IMR-90 (cell line): ENCODE measurements at regions not wholly inside any gene's neighbourhood (a gene's known extent, or its start where the extent isn't known, plus 50 kb on each side); places are given as distances from the start of the nearest gene placed in this dataset.
"Not testable (repeated sequence)": the region's sequence is repeated elsewhere in the genome, so short reads cannot be mapped to it uniquely, and the experiment has no call there.

Experiments
- ATAC-seq: fragments of 200-7000 bp; cut with Tn5 transposase; 2 replicates; pipeline ENCODE4 v1.9.1; 2020; ENCODE audit warnings: low read depth, mild to moderate bottlenecking, moderate library complexity
- BruUV-seq: library from RNA; stranded (reverse); fragments of 400-500 nt; replicated peaks from 2 replicates; lab custom pipeline; 2021; lab: Mats Ljungman, UMichigan
- CTCF ChIA-PET: fragments of 300-600 bp; formaldehyde crosslinking; extraction: SDS; loops from one replicate; lab custom pipeline; 2021; ENCODE audit warnings: antibody characterized with exemption; lab: Yijun Ruan, JAX
- POLR2A ChIA-PET: fragments of 300-600 bp; sonication (Branson Sonifier 250); formaldehyde crosslinking; loops from one replicate; lab custom pipeline; 2022; ENCODE audit warnings: antibody characterized with exemption; ENCODE audit not compliant: unreplicated experiment; lab: Charles Lee
- DNase-seq: peaks from one replicate; pipeline ENCODE4 v3.0.0; 2013
- H2AFZ ChIP-seq: replicated peaks from 2 replicates; pipeline ENCODE3; 2013; ENCODE audit warnings: low read length, mild to moderate bottlenecking; ENCODE audit not compliant: poor library complexity
- H2AK5ac ChIP-seq: 2 replicates; pipeline ENCODE4 v1.6.1; 2013; ENCODE audit warnings: low read depth, low read length, inconsistent platforms
- H2AK9ac ChIP-seq: replicated peaks from 2 replicates; pipeline ENCODE3; 2013; ENCODE audit warnings: mild to moderate bottlenecking, low read depth, low read length, moderate library complexity; ENCODE audit not compliant: poor library complexity
- H2BK120ac ChIP-seq: 2 replicates; pipeline ENCODE4 v1.6.1; 2013; ENCODE audit warnings: low read depth, low read length, inconsistent platforms
- H2BK15ac ChIP-seq: 3 replicates; pipeline ENCODE4 v1.6.1; 2013; ENCODE audit warnings: low read depth, low read length, inconsistent platforms
- H2BK20ac ChIP-seq: 2 replicates; pipeline ENCODE4 v1.6.1; 2013; ENCODE audit warnings: low read depth, mild to moderate bottlenecking, inconsistent platforms, low read length, moderate library complexity
- H2BK5ac ChIP-seq: 2 replicates; pipeline ENCODE4 v1.6.1; 2013; ENCODE audit warnings: mild to moderate bottlenecking, low read depth, low read length, inconsistent platforms; ENCODE audit not compliant: poor library complexity, severe bottlenecking
- H3K14ac ChIP-seq: replicated peaks from 2 replicates; pipeline ENCODE4 v1.6.1; 2013; ENCODE audit warnings: low read depth, low read length, inconsistent platforms
- H3K18ac ChIP-seq: 2 replicates; pipeline ENCODE4 v1.6.1; 2013; ENCODE audit warnings: low read depth, low read length, control low read depth
- H3K23ac ChIP-seq: 2 replicates; pipeline ENCODE4 v1.6.1; 2013; ENCODE audit warnings: low read depth, low read length, inconsistent platforms
- H3K27ac ChIP-seq: 2 replicates; pipeline ENCODE4 v1.5.1; 2013; ENCODE audit warnings: mild to moderate bottlenecking, control low read depth, low read length; ENCODE audit not compliant: insufficient read depth
- H3K27me3 ChIP-seq: 2 replicates; pipeline ENCODE4 v1.6.1; 2013; ENCODE audit warnings: low read length; ENCODE audit not compliant: control insufficient read depth, insufficient read depth
- H3K36me3 ChIP-seq: 2 replicates; pipeline ENCODE4 v1.6.1; 2013; ENCODE audit warnings: low read length, mixed read lengths; ENCODE audit not compliant: control insufficient read depth, insufficient read depth
- H3K4ac ChIP-seq: 2 replicates; pipeline ENCODE4 v1.6.1; 2013; ENCODE audit warnings: low read depth, low read length, inconsistent platforms
- H3K4me1 ChIP-seq: 2 replicates; pipeline ENCODE4 v1.6.1; 2013; ENCODE audit warnings: low read length, mixed read lengths; ENCODE audit not compliant: control insufficient read depth, insufficient read depth
- H3K4me2 ChIP-seq: 2 replicates; pipeline ENCODE4 v1.6.1; 2013; ENCODE audit warnings: low read depth, mild to moderate bottlenecking, control low read depth, low read length, moderate library complexity
- H3K4me3 ChIP-seq: 2 replicates; pipeline ENCODE4 v1.5.1; 2013; ENCODE audit warnings: low read depth, mild to moderate bottlenecking, control low read depth, low read length, moderate library complexity; ENCODE audit not compliant: insufficient read depth
- H3K56ac ChIP-seq: 2 replicates; pipeline ENCODE4 v1.6.1; 2013; ENCODE audit warnings: low read length, inconsistent platforms; ENCODE audit not compliant: insufficient read depth; ENCODE audit errors: extremely low read depth
- H3K79me1 ChIP-seq, 2 experiments: 2 replicates each; pipeline ENCODE4 v1.6.1; 2013; ENCODE audit warnings: low read length in 2 of 2, inconsistent platforms in 1 of 2, low read depth in 1 of 2
- H3K9ac ChIP-seq: 2 replicates; pipeline ENCODE4 v1.6.1; 2013; ENCODE audit warnings: low read depth, low read length, control low read depth
- H3K9me1 ChIP-seq: 2 replicates; pipeline ENCODE4 v1.6.1; 2013; ENCODE audit warnings: low read length, inconsistent platforms; ENCODE audit not compliant: insufficient read depth
- H3K9me3 ChIP-seq: 2 replicates; pipeline ENCODE4 v1.6.1; 2013; ENCODE audit warnings: low read length; ENCODE audit not compliant: control insufficient read depth, insufficient read depth
- H4K20me1 ChIP-seq: 2 replicates; pipeline ENCODE4 v1.6.1; 2013; ENCODE audit warnings: low read length, inconsistent platforms; ENCODE audit not compliant: insufficient read depth
- H4K5ac ChIP-seq: 2 replicates; pipeline ENCODE4 v1.6.1; 2013; ENCODE audit warnings: mild to moderate bottlenecking, low read depth, low read length, control low read depth
- H4K8ac ChIP-seq, 2 experiments: 2 replicates each; pipeline ENCODE4 v1.6.1; 2013; ENCODE audit warnings: low read depth in 2 of 2, low read length in 2 of 2, control low read depth in 1 of 2, inconsistent platforms in 1 of 2
- H4K91ac ChIP-seq: 2 replicates; pipeline ENCODE4 v1.6.1; 2013; ENCODE audit warnings: low read depth, low read length, inconsistent platforms; ENCODE audit not compliant: insufficient read depth
- CEBPB ChIP-seq: IDR thresholded peaks from 2 replicates; pipeline ENCODE4 v1.6.1; 2012; ENCODE audit warnings: low read depth, low read length, improper control_type of control experiment
- RAD21 ChIP-seq: IDR thresholded peaks from 2 replicates; pipeline ENCODE4 v1.6.1; 2012; ENCODE audit warnings: low read length, improper control_type of control experiment
- WGBS, 2 experiments: methylation state at CpG; one replicate each; pipeline versions ENCODE4 v1.1.5 to v1.1.7; 2013; ENCODE audit warnings: missing lambda C conversion rate in 2 of 2; ENCODE audit not compliant: insufficient read length in 1 of 2; ENCODE audit errors: extremely low coverage in 2 of 2; 5-methylcytosine and 5-hydroxymethylcytosine counted together
- dilution Hi-C: fragments of 300-500 bp; cut with HindIII; formaldehyde crosslinking; loops from one replicate; pipeline ENCODE4 v1.14.3; 2018; ENCODE audit warnings: low sequenced_read_pairs; ENCODE audit not compliant: unreplicated experiment
- in situ Hi-C: fragments of 300-500 bp; cut with MboI; formaldehyde crosslinking; loops from 3 replicates; pipeline ENCODE4 v1.14.3; 2019; ENCODE audit warnings: low sequenced_read_pairs, inconsistent platforms, mixed read lengths
- intact Hi-C: fragments of 100-400 bp; cut with micrococcal nuclease; formaldehyde crosslinking; loops from 2 replicates; pipeline ENCODE4 v1.10.0; 2022

GRCh38 chr17:12231355-12231682 lies 210.6 kb downstream of the MAP2K4 start:
- H3K9ac ChIP-seq = no peak overlapping the region
- H3K9me3 ChIP-seq = no peaks in the 10 kb centered on the region
- no peak overlapping the region for H3K23ac ChIP-seq
- peak overlapping the region; percentile 25 for H2BK5ac ChIP-seq
- in situ Hi-C loops = no loop called here
- H3K79me1 ChIP-seq = no peaks in the 10 kb centered on the region
- DNase-seq (peak; percentile 75), ATAC-seq (peak; percentile 43; the same call in 1 of the 2 replicates)
- peaks cover 14% of the 10 kb centered on the region for H3K4me1 ChIP-seq
- H3K27me3 ChIP-seq = no peaks in the 10 kb centered on the region
- no peak overlapping the region for H2AK9ac ChIP-seq
- H4K8ac ChIP-seq = peak overlapping the region in 1 of 2 experiments; percentile 24; a peak in 1 of 4 replicates
- no peaks in the 10 kb centered on the region for H4K20me1 ChIP-seq
- H2AK5ac ChIP-seq = no peak overlapping the region
- no CpG with 5 or more reads among the region's 2 CpGs for WGBS, 2 experiments
- no peak overlapping the region; the same call in 1 of the 2 replicates for H4K5ac ChIP-seq
- H3K18ac ChIP-seq = peak overlapping the region; percentile 55; the same call in 1 of the 2 replicates
- intact Hi-C loops = loop anchor here (5.0 kb wide), 1 partner anchor 49 kb away; no protein-coding TSS in a partner anchor
- no TSS peak for BruUV-seq
- H3K36me3 ChIP-seq = no peaks in the 10 kb centered on the region
- dilution Hi-C loops = no loop called here
- no peak overlapping the region for H3K4ac ChIP-seq
- 0 out of 2 replicates have a peak overlapping the region, but pooled peaks have one; percentile 38 for H3K14ac ChIP-seq
- no peak overlapping the region for H3K4me3 ChIP-seq
- TF ChIP-seq CEBPB = peak; percentile 61
- no peak for TF ChIP-seq RAD21
- H3K27ac ChIP-seq = no peak overlapping the region
- peak overlapping the region; percentile 20; the same call in 1 of the 3 replicates for H2BK15ac ChIP-seq
- peak overlapping the region; percentile 18; the same call in 1 of the 2 replicates for H3K4me2 ChIP-seq
- H3K56ac ChIP-seq = no peak overlapping the region
- 0 out of 2 replicates have a peak overlapping the region, but pooled peaks have one; percentile 10 for H4K91ac ChIP-seq
- ChIA-PET POLR2A (no interaction called here), CTCF (interaction anchor here (0.7 kb wide), 2 partner anchors 436 to 439 kb away, joined by 3 read pairs; no protein-coding TSS in a partner anchor)
- peak overlapping the region; percentile 47; the same call in 1 of the 2 replicates for H2BK120ac ChIP-seq
- H3K9me1 ChIP-seq = peaks cover 5% of the 10 kb centered on the region
- no peak overlapping the region for H2AFZ ChIP-seq
- H2BK20ac ChIP-seq = no peak overlapping the region

- DNase-seq, H2BK5ac ChIP-seq, H2AK5ac ChIP-seq, dilution Hi-C loops, intact Hi-C loops, H3K4me1 ChIP-seq, H3K56ac ChIP-seq, H3K79me1 ChIP-seq, H4K91ac ChIP-seq, H3K27me3 ChIP-seq, H3K9me1 ChIP-seq, BruUV-seq, ATAC-seq, H3K23ac ChIP-seq, H3K4me3 ChIP-seq, H3K36me3 ChIP-seq, H4K20me1 ChIP-seq, H4K8ac ChIP-seq, POLR2A ChIA-PET, H3K27ac ChIP-seq, H3K9me3 ChIP-seq, H2BK20ac ChIP-seq, CTCF ChIA-PET, H3K14ac ChIP-seq, in situ Hi-C loops, H2AFZ ChIP-seq, H2AK9ac ChIP-seq, H2BK15ac ChIP-seq, H3K4me2 ChIP-seq, H3K18ac ChIP-seq, H3K9ac ChIP-seq, H2BK120ac ChIP-seq, H4K5ac ChIP-seq, H3K4ac ChIP-seq: not testable (repeated sequence)
- no CpG with 5 or more reads among the region's 5 CpGs for WGBS, 2 experiments
Observed at GRCh38 chr17:12239021-12239420, 218.3 kb downstream of the MAP2K4 start.
